GM21529 (cell line): ENCODE measurements at regions not wholly inside any gene's neighbourhood (a gene's known extent, or its start where the extent isn't known, plus 50 kb on each side); places are given as distances from the start of the nearest gene placed in this dataset.
"Not testable (repeated sequence)": the region's sequence is repeated elsewhere in the genome, so short reads cannot be mapped to it uniquely, and the experiment has no call there.

Source experiments
- ATAC-seq: cut with Tn5 transposase; IDR thresholded peaks from one replicate; pipeline ENCODE4 v1.9.1; 2021; ENCODE audit not compliant: unreplicated experiment

DNA sequence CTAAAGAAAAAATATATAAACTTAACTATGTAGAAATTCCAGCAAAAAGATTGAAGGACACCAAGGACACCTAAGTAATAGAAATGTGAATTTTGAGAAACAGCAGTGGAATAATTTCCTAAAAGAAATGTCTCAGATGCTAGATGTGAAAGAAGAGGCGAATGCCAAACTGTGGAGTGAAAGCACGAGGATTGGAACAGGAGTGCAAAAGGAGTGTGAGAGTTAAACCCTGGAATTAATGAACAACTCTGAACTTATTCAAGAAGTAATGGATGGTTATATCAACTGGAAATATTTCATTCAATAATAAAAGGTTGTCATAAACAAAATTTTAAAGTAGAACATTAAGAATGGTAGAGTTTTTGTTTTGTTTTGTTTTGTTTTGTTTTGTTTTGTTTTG is 78.5 kb upstream of the SGIP1 start:
- no peak for ATAC-seq

DNA sequence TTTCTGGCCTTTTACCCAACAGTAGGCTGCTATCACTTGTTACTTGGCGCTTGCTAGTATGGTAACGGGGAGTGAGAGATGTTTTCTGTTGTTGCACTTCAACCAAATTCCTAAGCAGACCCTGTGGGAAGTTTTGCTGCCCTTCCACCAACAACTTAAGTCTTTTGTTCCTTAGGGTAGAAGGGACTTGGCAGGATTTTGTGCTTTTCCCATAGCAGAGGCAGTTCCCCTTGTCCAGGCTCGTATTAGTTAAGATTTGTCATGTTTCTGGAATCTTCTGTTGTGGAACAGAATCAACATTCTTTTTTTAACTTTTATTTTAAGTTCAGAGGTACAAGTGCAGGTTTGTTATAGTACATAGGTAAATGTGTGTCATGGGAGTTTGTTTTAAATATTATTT is 73.2 kb upstream of the SGIP1 start:
- no peak for ATAC-seq

DNA sequence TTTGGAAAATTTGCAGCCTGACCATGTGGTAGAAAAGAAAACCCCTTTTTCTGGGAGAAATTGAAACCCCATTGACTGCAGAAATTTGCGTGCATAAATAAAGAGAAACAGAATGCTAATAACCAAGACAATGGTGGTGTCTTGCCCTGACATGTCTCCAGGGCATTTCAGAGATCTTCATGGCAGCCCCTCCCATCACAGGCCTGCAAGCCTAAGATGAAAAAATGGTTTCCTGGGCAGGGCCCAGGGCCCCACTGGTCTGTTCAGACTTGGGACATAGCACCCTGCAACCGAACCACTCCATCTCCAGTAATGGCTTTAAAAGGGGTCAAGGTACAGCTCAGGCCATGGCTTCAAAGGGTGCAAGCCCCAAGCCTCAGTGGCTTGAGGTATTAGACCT is 71.6 kb upstream of the SGIP1 start:
- ATAC-seq = no peak

DNA sequence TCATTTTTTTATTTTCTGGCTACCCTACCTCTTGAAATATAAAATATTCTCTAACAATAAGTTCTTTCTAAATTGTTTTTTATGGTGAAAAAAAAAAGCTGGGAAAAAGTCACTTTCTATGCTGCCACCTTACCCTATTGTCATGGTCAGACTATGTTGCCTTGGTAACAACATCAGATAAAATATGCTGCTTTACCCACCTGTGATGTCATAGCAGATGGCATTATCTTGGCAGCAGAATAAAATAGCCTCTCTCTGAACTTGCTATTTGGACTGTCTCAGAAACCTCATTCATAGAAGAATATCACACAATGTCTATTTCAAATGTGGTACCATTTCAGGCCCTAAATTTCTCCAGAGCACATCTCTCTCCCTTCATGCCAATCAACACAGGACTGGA is 69.6 kb upstream of the SGIP1 start:
- no peak for ATAC-seq

GRCh38 chr1:66464802-66465201 is 69.2 kb upstream of the SGIP1 start:
- no peak for ATAC-seq

DNA sequence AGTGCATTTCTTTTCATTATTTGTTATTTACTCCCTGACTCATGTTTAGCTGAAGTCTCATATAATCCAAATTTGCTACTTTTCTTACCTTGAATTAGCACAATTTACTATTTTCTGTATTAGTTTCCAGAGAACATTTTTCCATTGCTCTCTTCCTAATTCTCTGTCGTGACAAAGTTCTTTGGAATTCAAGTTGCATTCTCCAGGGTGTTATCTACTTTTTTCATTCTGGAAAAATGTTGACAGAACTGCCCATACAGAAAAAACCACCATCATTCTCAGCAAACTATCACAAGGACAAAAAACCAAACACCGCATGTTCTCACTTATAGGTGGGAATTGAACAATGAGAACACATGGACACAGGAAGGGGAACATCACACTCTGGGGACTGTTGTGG is 67.3 kb upstream of the SGIP1 start:
- ATAC-seq = not testable (repeated sequence)

DNA sequence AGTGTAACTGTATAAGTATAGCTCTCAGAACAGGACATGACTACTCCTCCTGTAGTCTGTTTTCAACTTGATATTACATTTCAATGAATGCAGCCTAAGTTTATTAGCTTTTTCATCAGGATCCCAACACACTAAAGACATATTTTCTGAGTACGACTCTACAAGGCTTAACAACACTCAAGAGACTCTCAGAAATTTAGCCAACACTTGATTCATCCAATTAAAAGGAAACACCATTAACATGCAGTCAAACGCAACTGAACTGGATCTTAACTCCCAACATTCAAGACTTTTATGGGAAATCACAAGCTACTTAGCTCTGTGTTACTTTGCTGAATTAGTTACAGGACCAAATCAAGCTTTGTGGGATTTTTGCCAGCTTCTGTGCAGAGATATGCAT is 65.2 kb upstream of the SGIP1 start:
- ATAC-seq = no peak

DNA sequence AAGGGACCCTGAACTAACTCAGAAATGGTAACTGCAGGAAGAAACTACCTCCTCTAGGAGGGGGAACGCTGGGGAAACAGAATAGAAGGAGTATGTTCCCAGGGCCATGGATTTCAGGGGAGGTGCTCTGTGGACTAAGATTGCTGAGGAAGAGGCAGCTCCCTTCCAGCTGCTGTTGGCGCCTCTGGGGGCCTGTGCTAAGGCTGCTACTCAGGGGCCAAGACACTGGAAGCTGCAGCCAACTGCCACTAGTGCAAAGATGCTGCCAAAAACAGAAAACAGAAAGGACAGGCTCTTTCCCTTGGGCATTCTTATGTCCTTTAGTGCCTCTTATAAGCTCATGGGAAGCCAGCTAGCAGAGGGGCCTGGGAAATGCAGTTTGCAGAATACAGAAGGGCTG is 58.0 kb upstream of the SGIP1 start:
- no peak for ATAC-seq

- no peak for ATAC-seq
Observed at GRCh38 chr1:66476774-66477173, 57.2 kb upstream of the SGIP1 start.

DNA sequence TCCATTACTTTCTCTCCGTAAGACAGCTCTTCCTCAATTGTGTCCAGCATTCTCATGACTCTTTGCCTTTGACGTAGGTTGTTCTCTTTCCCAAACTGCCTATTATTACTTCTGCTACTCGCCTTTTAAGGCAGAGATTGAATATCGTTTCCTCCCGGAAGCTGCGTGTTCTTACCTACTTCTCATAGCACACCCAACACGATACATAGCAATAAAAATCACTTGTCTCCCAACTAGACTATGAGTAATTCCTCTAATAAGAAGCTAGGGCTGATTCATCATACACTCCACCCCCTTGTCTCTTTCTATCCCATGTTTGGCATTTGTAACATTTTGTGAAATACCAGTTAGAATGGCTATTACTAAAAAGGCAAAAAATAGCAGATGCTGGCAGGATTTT is 55.8 kb upstream of the SGIP1 start:
- no peak for ATAC-seq

DNA sequence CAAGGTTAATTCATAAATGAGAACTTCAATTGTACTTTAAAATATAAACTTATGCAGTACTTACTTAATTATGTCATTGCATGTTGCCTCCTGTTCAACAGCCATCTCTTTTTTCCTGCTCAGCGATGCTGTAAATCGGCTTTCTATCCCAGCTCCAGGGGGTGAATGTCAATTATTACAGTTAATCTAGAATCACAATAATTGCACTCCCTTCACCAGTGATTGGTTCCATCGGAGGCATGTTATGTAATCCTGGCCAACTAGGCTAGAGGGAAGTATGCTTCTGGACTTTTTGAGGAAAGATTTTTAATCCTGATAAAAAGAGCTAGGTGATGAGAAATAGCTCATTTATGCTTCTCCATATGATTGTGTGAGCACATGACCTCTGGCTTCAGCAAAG is 53.8 kb upstream of the SGIP1 start:
- no peak for ATAC-seq

- not testable (repeated sequence) for ATAC-seq
Observed at GRCh38 chr1:66481215-66481614, 52.7 kb upstream of the SGIP1 start.
